Ovary (tissue), 7 donors: ENCODE measurements at regions not wholly inside any gene's neighbourhood (a gene's known extent, or its start where the extent isn't known, plus 50 kb on each side); places are given as distances from the start of the nearest gene placed in this dataset.

Experiments
- DNase-seq, 5 donors: peaks; one replicate each; pipeline ENCODE4 v3.0.0-alpha.2; 2019 to 2020
- H3K27ac ChIP-seq, 2 donors: fragments of 200-600 bp; one replicate each; pipeline versions ENCODE4 v1.5.1 to v1.8.0; 2019 to 2022
- H3K27me3 ChIP-seq: fragments of 200-600 bp; one replicate; pipeline ENCODE4 v1.8.0; 2022
- H3K36me3 ChIP-seq: fragments of 200-600 bp; sonication (generic); one replicate; pipeline ENCODE4 v1.5.1; 2019
- H3K4me1 ChIP-seq: one replicate; pipeline ENCODE4 v1.8.1; 2013; ENCODE audit warnings: mild to moderate bottlenecking, moderate library complexity; ENCODE audit not compliant: insufficient read depth
- H3K4me3 ChIP-seq: fragments of 200-600 bp; sonication (generic); one replicate; pipeline ENCODE4 v1.5.1; 2017
- H3K9me3 ChIP-seq, 2 donors: fragments of 200-600 bp in 1 of 2; sonication (generic) in 1 of 2; one replicate each; pipeline versions ENCODE4 v1.5.1 to v1.8.1; 2013 to 2019; ENCODE audit warnings: mild to moderate bottlenecking in 1 of 2, moderate library complexity in 1 of 2
- EP300 ChIP-seq: sonication (generic); formaldehyde crosslinking; IDR thresholded peaks from one replicate; pipeline ENCODE4 v1.6.1; 2017; ENCODE audit warnings: antibody characterized with exemption
- POLR2A ChIP-seq: fragments of 450-650 bp; IDR thresholded peaks from one replicate; pipeline ENCODE4 v1.6.1; 2017; ENCODE audit warnings: antibody characterized with exemption, mild to moderate bottlenecking, moderate library complexity
- WGBS, 3 donors: extraction: QIAGEN DNeasy Blood & Tissue Kit in 1 of 3; methylation state at CpG; one replicate each; pipeline versions ENCODE4 v1.1.5 to v1.1.7; 2013 to 2017; 5-methylcytosine and 5-hydroxymethylcytosine counted together
- intact Hi-C, 4 donors: fragments of 100-400 bp; cut with DNase I; formaldehyde crosslinking; loops; one replicate each; pipeline versions ENCODE4 v1.11.0 to v1.15.1; 2022 to 2023
- TF ChIP-seq, protein P1 (sequence below), 3 donors: fragments of 450-650 bp in 2 of 3; fragments of 200-600 bp in 1 of 3; IDR thresholded peaks; one replicate each; pipeline versions ENCODE4 v1.5.1 to v1.8.0; 2016 to 2022; ENCODE audit warnings: antibody characterized with exemption in 3 of 3, mild to moderate bottlenecking in 1 of 3
- donor health status: DM: no; HTN: no; CAD: no; lungs with moderate emphysema.
- donor health status: DM: no; HTN: no; CAD: no.
- donor health status: Bipolar disorder and iron deficiency.
- donor health status: DM: no; HTN: no; CAD: no.
- donor health status: DM: yes; HTN: yes; CAD: no.

DNA sequence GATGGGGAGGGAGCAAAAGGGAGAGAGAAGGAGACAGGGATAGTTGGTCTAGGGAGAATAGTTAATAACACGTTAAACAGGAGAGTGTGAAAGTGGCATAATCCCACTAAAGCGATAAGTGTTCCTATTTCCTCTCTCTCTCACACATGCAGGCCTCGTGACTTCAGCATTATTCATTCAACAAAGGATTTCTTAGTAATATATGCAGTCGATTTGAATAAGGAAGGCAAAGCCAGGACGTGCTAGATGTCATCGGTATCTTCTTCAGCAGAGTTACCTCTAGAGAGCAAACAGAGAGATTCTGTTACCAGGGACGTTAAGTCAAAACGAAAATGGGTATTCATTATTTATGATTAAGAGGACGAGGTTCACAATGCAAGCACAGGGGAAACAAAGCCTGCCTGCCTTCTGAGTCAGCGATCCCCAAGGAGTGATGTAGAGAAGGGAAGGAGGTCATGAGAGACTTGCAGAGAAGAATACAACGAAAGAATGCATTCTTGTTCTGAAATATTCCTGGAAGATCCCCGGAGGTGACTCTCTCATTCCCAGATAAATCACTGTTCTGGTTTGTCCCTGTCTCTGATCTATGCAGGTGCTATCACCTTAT is 1048.4 kb downstream of the NLGN4X start:
- H3K4me3 ChIP-seq = no peak overlapping the region
- no peaks in the 10 kb centered on the region for H3K36me3 ChIP-seq
- H3K27ac ChIP-seq = no peak overlapping the region
- H3K4me1 ChIP-seq = no peaks in the 10 kb centered on the region
- 60 to 69% (median 64%) methylated on average over 12 of the region's 12 CpGs for WGBS, 3 donors
- H3K27me3 ChIP-seq = no peaks in the 10 kb centered on the region
- DNase-seq = no peak
- no peaks in the 10 kb centered on the region for H3K9me3 ChIP-seq
- intact Hi-C loops = no loop called here
- TF ChIP-seq, protein P1, sequence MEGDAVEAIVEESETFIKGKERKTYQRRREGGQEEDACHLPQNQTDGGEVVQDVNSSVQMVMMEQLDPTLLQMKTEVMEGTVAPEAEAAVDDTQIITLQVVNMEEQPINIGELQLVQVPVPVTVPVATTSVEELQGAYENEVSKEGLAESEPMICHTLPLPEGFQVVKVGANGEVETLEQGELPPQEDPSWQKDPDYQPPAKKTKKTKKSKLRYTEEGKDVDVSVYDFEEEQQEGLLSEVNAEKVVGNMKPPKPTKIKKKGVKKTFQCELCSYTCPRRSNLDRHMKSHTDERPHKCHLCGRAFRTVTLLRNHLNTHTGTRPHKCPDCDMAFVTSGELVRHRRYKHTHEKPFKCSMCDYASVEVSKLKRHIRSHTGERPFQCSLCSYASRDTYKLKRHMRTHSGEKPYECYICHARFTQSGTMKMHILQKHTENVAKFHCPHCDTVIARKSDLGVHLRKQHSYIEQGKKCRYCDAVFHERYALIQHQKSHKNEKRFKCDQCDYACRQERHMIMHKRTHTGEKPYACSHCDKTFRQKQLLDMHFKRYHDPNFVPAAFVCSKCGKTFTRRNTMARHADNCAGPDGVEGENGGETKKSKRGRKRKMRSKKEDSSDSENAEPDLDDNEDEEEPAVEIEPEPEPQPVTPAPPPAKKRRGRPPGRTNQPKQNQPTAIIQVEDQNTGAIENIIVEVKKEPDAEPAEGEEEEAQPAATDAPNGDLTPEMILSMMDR (IDR thresholded peaks at IDR 0.05) = no peak

DNA sequence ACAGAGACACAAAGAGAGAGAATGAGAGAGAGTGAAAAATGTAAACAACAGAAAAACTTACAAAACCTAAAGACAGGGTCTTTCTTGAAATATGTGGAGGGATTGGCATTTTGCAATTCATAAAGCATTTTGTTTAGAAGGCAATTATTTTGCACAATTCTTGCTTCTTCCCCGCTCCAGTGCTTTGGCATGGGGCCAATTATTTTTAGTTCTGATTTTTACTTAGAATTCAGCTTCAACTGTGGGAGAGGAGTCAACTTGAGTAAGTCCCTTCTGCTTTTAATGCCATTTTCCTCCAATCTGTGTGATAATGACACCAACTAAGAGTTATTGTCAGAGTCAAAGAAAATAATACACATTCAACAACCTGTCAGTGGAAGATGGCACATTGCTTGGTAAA is 1051.9 kb downstream of the NLGN4X start:
- no peaks in the 10 kb centered on the region for H3K27me3 ChIP-seq
- no peak for TF ChIP-seq POLR2A
- TF ChIP-seq EP300 = no peak
- TF ChIP-seq, protein P1 (IDR thresholded peaks at IDR 0.05) = no peak
- 13 to 19% (median 14%) methylated on average over 1 of the region's 1 CpG for WGBS, 3 donors
- no peaks in the 10 kb centered on the region for H3K9me3 ChIP-seq
- intact Hi-C loops = no loop called here
- H3K36me3 ChIP-seq = no peaks in the 10 kb centered on the region
- H3K4me1 ChIP-seq = no peaks in the 10 kb centered on the region
- no peak overlapping the region for H3K27ac ChIP-seq
- no peak for DNase-seq
- no peak overlapping the region for H3K4me3 ChIP-seq

DNA sequence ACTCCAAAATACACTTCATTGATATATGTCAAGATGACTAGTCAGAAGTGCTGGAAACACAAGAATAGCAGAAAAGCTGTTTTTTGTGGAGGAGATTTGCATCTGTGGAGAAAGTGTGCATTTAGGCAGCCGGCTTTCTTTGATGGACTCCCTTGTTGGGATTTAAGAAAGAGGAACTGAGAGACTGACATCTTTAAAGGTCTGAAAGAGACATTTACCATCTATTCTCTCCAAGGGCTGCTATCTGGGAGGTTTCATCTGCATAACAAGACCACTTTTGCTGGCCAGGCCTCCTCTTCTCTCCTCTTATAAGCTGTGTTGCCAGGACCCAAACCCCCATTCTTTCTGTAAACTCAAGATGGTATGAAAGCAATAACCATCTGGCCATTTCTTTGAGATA is 1065.0 kb downstream of the NLGN4X start:
- no peak overlapping the region for H3K4me3 ChIP-seq
- H3K4me1 ChIP-seq = no peaks in the 10 kb centered on the region
- TF ChIP-seq POLR2A = no peak
- TF ChIP-seq EP300 = no peak
- TF ChIP-seq, protein P1 (IDR thresholded peaks at IDR 0.05) = no peak
- no peaks in the 10 kb centered on the region for H3K9me3 ChIP-seq
- no peak for DNase-seq
- no peak overlapping the region for H3K27ac ChIP-seq
- no peaks in the 10 kb centered on the region for H3K27me3 ChIP-seq
- intact Hi-C loops = no loop called here
- H3K36me3 ChIP-seq = no peaks in the 10 kb centered on the region
- 84 to 97% (median 88%) methylated on average over 1 of the region's 1 CpG for WGBS, 3 donors

DNA sequence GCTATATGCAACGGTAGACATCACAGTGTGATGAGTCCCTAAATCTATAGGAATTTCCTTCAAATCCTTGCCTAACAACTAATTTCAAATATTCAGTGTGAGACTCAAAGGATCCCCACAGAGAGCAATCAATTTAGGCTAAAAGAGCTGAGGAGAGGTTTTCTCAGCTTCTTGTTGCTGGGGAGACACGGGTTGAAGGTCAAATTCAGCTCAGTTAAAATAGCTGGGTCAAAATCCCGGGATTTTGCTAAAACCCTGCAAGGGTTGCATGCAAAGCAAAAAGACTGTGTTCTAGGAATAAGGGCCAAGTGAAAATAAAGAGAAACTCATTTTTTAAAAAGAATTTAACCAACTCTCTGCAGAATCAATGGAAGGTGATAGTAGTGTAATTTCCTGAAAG is 1073.4 kb downstream of the NLGN4X start:
- no peaks in the 10 kb centered on the region for H3K27me3 ChIP-seq
- 10 to 19% (median 12%) methylated on average over 3 of the region's 3 CpGs for WGBS, 3 donors
- intact Hi-C loops = no loop called here
- no peak overlapping the region for H3K27ac ChIP-seq
- H3K9me3 ChIP-seq = no peaks in the 10 kb centered on the region
- no peak overlapping the region for H3K4me3 ChIP-seq
- no peaks in the 10 kb centered on the region for H3K4me1 ChIP-seq
- no peak for DNase-seq
- TF ChIP-seq, protein P1 (IDR thresholded peaks at IDR 0.05) = no peak
- TF ChIP-seq EP300 (no peak), POLR2A (no peak)
- no peaks in the 10 kb centered on the region for H3K36me3 ChIP-seq
